ENCODE measurements at regions not wholly inside any gene's neighbourhood (a gene's known extent, or its start where the extent isn't known, plus 50 kb on each side); places are given as distances from the start of the nearest gene placed in this dataset.

GRCh38 chr9:80382211-80382891 lies 810.6 kb downstream of the TLE4 start:
- no peaks in the 10 kb centered on the region for H3K36me3 ChIP-seq (ENCODE audit: control insufficient read depth, insufficient read depth, low read length)
- H3K4me3 ChIP-seq (ENCODE audit: low read depth, low read length), result no peak overlapping the region
- no peak overlapping the region for H3K9ac ChIP-seq (ENCODE audit: low read depth, low read length)
- no peaks in the 10 kb centered on the region for H3K27me3 ChIP-seq (ENCODE audit: control insufficient read depth, insufficient read depth, low read length)
- H3K4me1 ChIP-seq (ENCODE audit: control insufficient read depth, insufficient read depth, low read length), result peaks cover 8% of the 10 kb centered on the region
- no peak overlapping the region for H3K27ac ChIP-seq (ENCODE audit: low read depth, low read length)
- no peaks in the 10 kb centered on the region for H3K9me3 ChIP-seq (ENCODE audit: control insufficient read depth, insufficient read depth, low read length)

- Histone ChIP-seq H3K27ac (ENCODE audit: low read depth, low read length) (no peak overlapping the region), H3K4me1 (ENCODE audit: control insufficient read depth, insufficient read depth, low read length) (peaks cover 17% of the 10 kb centered on the region), H3K9ac (ENCODE audit: low read depth, low read length) (no peak overlapping the region), H3K27me3 (ENCODE audit: control insufficient read depth, insufficient read depth, low read length) (no peaks in the 10 kb centered on the region), H3K4me3 (ENCODE audit: low read depth, low read length) (no peak overlapping the region), H3K36me3 (ENCODE audit: control insufficient read depth, insufficient read depth, low read length) (no peaks in the 10 kb centered on the region), H3K9me3 (ENCODE audit: control insufficient read depth, insufficient read depth, low read length) (no peaks in the 10 kb centered on the region)
These were observed 808.5 kb downstream of the TLE4 start for GRCh38 chr9:80380301-80380700.

DNA sequence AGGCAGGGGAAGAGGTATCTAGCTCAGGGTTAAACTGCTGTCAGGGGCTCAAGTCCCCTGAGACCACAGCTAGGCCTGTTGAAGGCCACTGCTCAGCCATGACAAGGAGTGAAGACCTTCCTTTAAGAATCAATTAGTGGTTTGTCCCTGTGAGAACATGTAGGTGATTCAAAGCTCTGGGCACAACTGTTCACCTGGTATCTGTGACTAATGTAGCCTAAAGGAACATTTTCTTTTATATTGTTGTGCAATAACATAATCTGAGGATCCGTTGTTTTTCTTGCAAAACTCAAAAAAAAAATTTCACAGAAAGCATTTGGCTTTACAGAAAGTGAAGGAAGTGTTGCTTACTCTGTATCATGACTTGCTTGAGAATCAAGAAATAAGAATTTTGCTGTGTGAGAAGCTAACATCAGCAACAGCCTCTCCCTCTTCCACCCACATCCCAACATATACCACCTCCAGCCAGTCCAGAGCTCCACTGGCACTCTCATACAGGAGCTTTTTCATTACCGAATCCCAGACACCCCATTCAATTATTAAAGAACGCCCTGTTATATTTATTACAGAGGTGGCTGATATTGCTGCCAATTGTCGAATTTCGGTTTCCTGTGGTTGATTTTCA lies 807.0 kb downstream of the TLE4 start:
- no peaks in the 10 kb centered on the region for H3K36me3 ChIP-seq (ENCODE audit: control insufficient read depth, insufficient read depth, low read length)
- no peak overlapping the region for H3K4me3 ChIP-seq (ENCODE audit: low read depth, low read length)
- no peak overlapping the region for H3K9ac ChIP-seq (ENCODE audit: low read depth, low read length)
- H3K27me3 ChIP-seq (ENCODE audit: control insufficient read depth, insufficient read depth, low read length), result no peaks in the 10 kb centered on the region
- peaks cover 12% of the 10 kb centered on the region; the same call in 1 of the 2 replicates for H3K4me1 ChIP-seq (ENCODE audit: control insufficient read depth, insufficient read depth, low read length)
- H3K9me3 ChIP-seq (ENCODE audit: control insufficient read depth, insufficient read depth, low read length), result no peaks in the 10 kb centered on the region
- H3K27ac ChIP-seq (ENCODE audit: low read depth, low read length), result no peak overlapping the region

DNA sequence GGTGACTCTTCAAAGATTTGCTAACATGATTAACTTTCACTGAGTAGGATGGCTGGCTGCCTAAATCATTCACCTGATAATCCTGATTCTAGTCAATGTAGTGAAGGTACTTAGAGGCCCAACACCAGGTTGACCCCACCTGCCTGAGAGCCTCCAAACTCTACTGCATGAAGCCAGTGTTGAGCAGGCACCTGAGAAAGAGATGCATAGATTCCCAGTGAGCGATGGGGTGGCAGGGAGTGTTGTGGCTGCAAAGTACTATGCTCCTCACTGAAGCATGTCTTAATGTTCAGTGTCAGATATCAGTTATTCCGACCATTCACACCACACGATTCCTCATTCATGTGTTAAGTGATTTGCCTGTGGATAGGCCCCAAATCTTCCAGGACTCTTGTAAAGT lies 804.4 kb downstream of the TLE4 start:
- H3K36me3 ChIP-seq (ENCODE audit: control insufficient read depth, insufficient read depth, low read length), result no peaks in the 10 kb centered on the region
- no peaks in the 10 kb centered on the region for H3K9me3 ChIP-seq (ENCODE audit: control insufficient read depth, insufficient read depth, low read length)
- no peaks in the 10 kb centered on the region for H3K27me3 ChIP-seq (ENCODE audit: control insufficient read depth, insufficient read depth, low read length)
- H3K27ac ChIP-seq (ENCODE audit: low read depth, low read length), result no peak overlapping the region
- no peak overlapping the region for H3K9ac ChIP-seq (ENCODE audit: low read depth, low read length)
- H3K4me1 ChIP-seq (ENCODE audit: control insufficient read depth, insufficient read depth, low read length), result peaks cover 23% of the 10 kb centered on the region
- no peak overlapping the region for H3K4me3 ChIP-seq (ENCODE audit: low read depth, low read length)

DNA sequence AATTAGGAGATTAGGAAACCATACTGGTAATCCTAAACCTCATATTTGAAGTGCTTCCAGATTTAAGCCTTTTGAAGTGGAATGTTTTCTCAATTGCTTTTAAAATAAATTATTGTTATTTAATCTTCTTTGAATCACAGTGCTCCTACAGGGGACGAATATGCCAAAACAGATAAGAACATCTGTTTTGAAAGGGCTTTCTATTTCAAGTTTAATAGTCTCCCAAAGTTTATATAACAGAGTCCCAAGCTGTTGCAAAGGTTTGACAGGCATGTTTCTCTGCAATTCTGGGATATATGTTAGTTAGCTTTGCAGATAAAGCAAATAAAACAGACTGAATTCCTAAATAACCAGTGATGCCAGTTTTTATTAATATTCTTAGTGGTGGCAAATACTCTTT lies 803.7 kb downstream of the TLE4 start:
- no peak overlapping the region for H3K4me3 ChIP-seq (ENCODE audit: low read depth, low read length)
- no peaks in the 10 kb centered on the region for H3K9me3 ChIP-seq (ENCODE audit: control insufficient read depth, insufficient read depth, low read length)
- H3K27ac ChIP-seq (ENCODE audit: low read depth, low read length), result no peak overlapping the region
- H3K36me3 ChIP-seq (ENCODE audit: control insufficient read depth, insufficient read depth, low read length), result no peaks in the 10 kb centered on the region
- no peaks in the 10 kb centered on the region for H3K27me3 ChIP-seq (ENCODE audit: control insufficient read depth, insufficient read depth, low read length)
- H3K9ac ChIP-seq (ENCODE audit: low read depth, low read length), result no peak overlapping the region
- H3K4me1 ChIP-seq (ENCODE audit: control insufficient read depth, insufficient read depth, low read length), result peaks cover 28% of the 10 kb centered on the region

- H3K9me3 ChIP-seq (ENCODE audit: control insufficient read depth, insufficient read depth, low read length), result peaks cover 3% of the 10 kb centered on the region; the same call in 1 of the 2 replicates
- no peaks in the 10 kb centered on the region for H3K27me3 ChIP-seq (ENCODE audit: control insufficient read depth, insufficient read depth, low read length)
- H3K4me1 ChIP-seq (ENCODE audit: control insufficient read depth, insufficient read depth, low read length), result peaks cover 16% of the 10 kb centered on the region
- H3K9ac ChIP-seq (ENCODE audit: low read depth, low read length), result no peak overlapping the region
- H3K27ac ChIP-seq (ENCODE audit: low read depth, low read length), result no peak overlapping the region
- no peaks in the 10 kb centered on the region for H3K36me3 ChIP-seq (ENCODE audit: control insufficient read depth, insufficient read depth, low read length)
- H3K4me3 ChIP-seq (ENCODE audit: low read depth, low read length), result no peak overlapping the region
These were observed 797.9 kb downstream of the TLE4 start for GRCh38 chr9:80369641-80370040.

GRCh38 chr9:80366626-80367025 lies 794.9 kb downstream of the TLE4 start:
- Histone ChIP-seq H3K27ac (ENCODE audit: low read depth, low read length) (no peak overlapping the region), H3K9ac (ENCODE audit: low read depth, low read length) (no peak overlapping the region), H3K9me3 (ENCODE audit: control insufficient read depth, insufficient read depth, low read length) (peaks cover 3% of the 10 kb centered on the region; the same call in 1 of the 2 replicates), H3K4me3 (ENCODE audit: low read depth, low read length) (no peak overlapping the region), H3K27me3 (ENCODE audit: control insufficient read depth, insufficient read depth, low read length) (no peaks in the 10 kb centered on the region), H3K36me3 (ENCODE audit: control insufficient read depth, insufficient read depth, low read length) (no peaks in the 10 kb centered on the region), H3K4me1 (ENCODE audit: control insufficient read depth, insufficient read depth, low read length) (peaks cover 9% of the 10 kb centered on the region)

GRCh38 chr9:80359941-80360881 lies 788.4 kb downstream of the TLE4 start:
- Histone ChIP-seq H3K9ac (ENCODE audit: low read depth, low read length) (no peak overlapping the region), H3K4me1 (ENCODE audit: control insufficient read depth, insufficient read depth, low read length) (no peaks in the 10 kb centered on the region), H3K4me3 (ENCODE audit: low read depth, low read length) (no peak overlapping the region), H3K27ac (ENCODE audit: low read depth, low read length) (no peak overlapping the region), H3K27me3 (ENCODE audit: control insufficient read depth, insufficient read depth, low read length) (no peaks in the 10 kb centered on the region), H3K36me3 (ENCODE audit: control insufficient read depth, insufficient read depth, low read length) (no peaks in the 10 kb centered on the region), H3K9me3 (ENCODE audit: control insufficient read depth, insufficient read depth, low read length) (no peaks in the 10 kb centered on the region)

DNA sequence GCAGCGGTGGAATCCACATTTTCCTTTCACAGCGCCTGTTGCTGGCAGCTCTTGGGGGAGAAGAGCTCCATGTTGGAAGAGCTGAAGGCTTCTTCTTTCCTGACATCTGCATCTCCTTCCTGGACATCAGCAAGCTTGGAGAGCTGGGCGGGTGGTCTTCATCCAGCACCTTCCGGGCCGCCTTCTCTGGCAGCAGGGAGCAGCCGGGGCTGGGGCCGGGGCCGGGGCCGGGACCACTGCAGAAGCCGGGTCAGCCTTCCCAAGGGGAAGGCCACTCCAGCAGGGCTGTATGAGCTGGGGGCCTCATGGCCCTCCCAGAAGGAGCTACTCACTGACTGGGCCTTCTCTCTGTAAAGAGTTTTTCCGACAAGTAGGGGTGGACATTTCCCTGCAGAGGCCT lies 787.5 kb downstream of the TLE4 start:
- Histone ChIP-seq H3K9ac (ENCODE audit: low read depth, low read length) (no peak overlapping the region), H3K27me3 (ENCODE audit: control insufficient read depth, insufficient read depth, low read length) (no peaks in the 10 kb centered on the region), H3K27ac (ENCODE audit: low read depth, low read length) (no peak overlapping the region), H3K36me3 (ENCODE audit: control insufficient read depth, insufficient read depth, low read length) (no peaks in the 10 kb centered on the region), H3K9me3 (ENCODE audit: control insufficient read depth, insufficient read depth, low read length) (no peaks in the 10 kb centered on the region), H3K4me3 (ENCODE audit: low read depth, low read length) (no peak overlapping the region), H3K4me1 (ENCODE audit: control insufficient read depth, insufficient read depth, low read length) (no peaks in the 10 kb centered on the region)

DNA sequence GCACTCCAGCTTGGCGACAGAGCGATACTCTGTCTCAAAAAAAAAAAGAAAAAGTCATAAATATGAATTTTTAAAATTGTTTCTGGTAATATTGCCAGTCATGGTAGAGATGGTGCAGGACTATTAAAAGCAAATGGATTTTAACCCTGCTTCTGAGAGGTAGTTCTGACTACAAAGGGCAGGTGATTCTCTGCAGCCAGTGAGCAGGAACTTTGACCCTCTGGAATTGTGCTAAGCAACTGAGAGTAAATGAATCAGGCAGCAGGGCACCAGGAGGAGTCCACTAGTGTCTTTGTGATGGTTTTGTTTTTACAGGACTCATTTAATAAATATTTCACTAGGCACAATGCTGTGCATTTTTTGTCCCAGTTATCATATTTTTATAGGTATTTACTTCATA lies 781.2 kb downstream of the TLE4 start:
- H3K27ac ChIP-seq (ENCODE audit: low read depth, low read length), result no peak overlapping the region
- no peaks in the 10 kb centered on the region for H3K4me1 ChIP-seq (ENCODE audit: control insufficient read depth, insufficient read depth, low read length)
- H3K9ac ChIP-seq (ENCODE audit: low read depth, low read length), result no peak overlapping the region
- H3K4me3 ChIP-seq (ENCODE audit: low read depth, low read length), result no peak overlapping the region
- H3K9me3 ChIP-seq (ENCODE audit: control insufficient read depth, insufficient read depth, low read length), result no peaks in the 10 kb centered on the region
- no peaks in the 10 kb centered on the region for H3K36me3 ChIP-seq (ENCODE audit: control insufficient read depth, insufficient read depth, low read length)
- H3K27me3 ChIP-seq (ENCODE audit: control insufficient read depth, insufficient read depth, low read length), result no peaks in the 10 kb centered on the region

DNA sequence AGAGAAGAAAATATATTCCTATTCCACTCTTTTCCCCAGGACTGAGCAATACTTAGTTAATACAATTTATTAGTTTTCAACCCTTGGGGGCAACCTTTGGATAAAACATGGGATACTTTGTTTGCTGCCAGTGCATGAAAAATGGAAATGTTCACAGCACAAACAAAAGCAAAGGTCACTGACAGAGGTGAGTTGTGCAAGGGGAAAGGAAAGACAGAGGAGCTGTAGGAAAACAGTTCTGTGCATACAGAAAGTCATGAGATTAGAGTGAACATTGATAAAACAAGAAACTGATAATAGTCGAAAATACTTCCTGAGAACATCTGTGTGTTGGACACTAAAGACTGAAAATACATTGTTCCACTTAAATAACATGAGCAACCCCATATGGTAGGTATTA lies 779.8 kb downstream of the TLE4 start:
- Histone ChIP-seq H3K27ac (ENCODE audit: low read depth, low read length) (no peak overlapping the region), H3K27me3 (ENCODE audit: control insufficient read depth, insufficient read depth, low read length) (no peaks in the 10 kb centered on the region), H3K9ac (ENCODE audit: low read depth, low read length) (no peak overlapping the region), H3K9me3 (ENCODE audit: control insufficient read depth, insufficient read depth, low read length) (peaks cover 4% of the 10 kb centered on the region; the same call in 1 of the 2 replicates), H3K36me3 (ENCODE audit: control insufficient read depth, insufficient read depth, low read length) (no peaks in the 10 kb centered on the region), H3K4me3 (ENCODE audit: low read depth, low read length) (no peak overlapping the region), H3K4me1 (ENCODE audit: control insufficient read depth, insufficient read depth, low read length) (no peaks in the 10 kb centered on the region)
